Astrocyte (in vitro differentiated cells and primary cell): ENCODE measurements at regions not wholly inside any gene's neighbourhood (a gene's known extent, or its start where the extent isn't known, plus 50 kb on each side); places are given as distances from the start of the nearest gene placed in this dataset.

Experiments used
- EZH2 ChIP-seq: IDR thresholded peaks from 2 replicates; pipeline ENCODE4 v1.6.1; 2012; ENCODE audit warnings: mild to moderate bottlenecking, low read length, inconsistent platforms; ENCODE audit not compliant: insufficient read depth
- TF ChIP-seq, protein P1 (sequence below): IDR thresholded peaks from 2 replicates; pipeline ENCODE4 v1.5.1; 2011; ENCODE audit warnings: low read depth, mild to moderate bottlenecking, inconsistent platforms, low read length, moderate library complexity; ENCODE audit not compliant: insufficient read depth

DNA sequence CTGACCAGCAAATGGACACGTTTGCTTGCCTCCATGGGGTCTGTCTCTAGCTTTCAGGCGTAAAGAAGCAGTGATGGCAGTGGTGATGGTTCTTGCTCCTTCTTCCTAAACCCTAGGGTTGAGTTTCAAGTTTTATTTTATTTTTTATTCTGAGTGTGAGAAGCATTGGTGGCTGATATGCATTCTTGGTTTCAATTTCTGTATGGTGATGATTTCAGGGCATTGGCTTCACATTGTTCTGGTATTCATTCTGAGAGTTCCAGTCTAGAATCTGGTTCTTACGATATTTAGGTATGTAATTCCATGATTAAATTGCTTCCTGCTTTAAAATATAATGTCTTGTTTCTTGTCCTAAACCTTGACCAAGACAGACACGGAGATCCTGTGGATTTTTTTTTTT, 444.5 kb upstream of the IMPG1 start:
- TF ChIP-seq, protein P1, sequence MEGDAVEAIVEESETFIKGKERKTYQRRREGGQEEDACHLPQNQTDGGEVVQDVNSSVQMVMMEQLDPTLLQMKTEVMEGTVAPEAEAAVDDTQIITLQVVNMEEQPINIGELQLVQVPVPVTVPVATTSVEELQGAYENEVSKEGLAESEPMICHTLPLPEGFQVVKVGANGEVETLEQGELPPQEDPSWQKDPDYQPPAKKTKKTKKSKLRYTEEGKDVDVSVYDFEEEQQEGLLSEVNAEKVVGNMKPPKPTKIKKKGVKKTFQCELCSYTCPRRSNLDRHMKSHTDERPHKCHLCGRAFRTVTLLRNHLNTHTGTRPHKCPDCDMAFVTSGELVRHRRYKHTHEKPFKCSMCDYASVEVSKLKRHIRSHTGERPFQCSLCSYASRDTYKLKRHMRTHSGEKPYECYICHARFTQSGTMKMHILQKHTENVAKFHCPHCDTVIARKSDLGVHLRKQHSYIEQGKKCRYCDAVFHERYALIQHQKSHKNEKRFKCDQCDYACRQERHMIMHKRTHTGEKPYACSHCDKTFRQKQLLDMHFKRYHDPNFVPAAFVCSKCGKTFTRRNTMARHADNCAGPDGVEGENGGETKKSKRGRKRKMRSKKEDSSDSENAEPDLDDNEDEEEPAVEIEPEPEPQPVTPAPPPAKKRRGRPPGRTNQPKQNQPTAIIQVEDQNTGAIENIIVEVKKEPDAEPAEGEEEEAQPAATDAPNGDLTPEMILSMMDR: no peak
- no peak for TF ChIP-seq EZH2
